ENCODE measurements at regions not wholly inside any gene's neighbourhood (a gene's known extent, or its start where the extent isn't known, plus 50 kb on each side); places are given as distances from the start of the nearest gene placed in this dataset.

GRCh38 chr2:9156483-9156882 lies 50.1 kb upstream of the ASAP2 start:
- Mint-ChIP-seq H3K27ac (ENCODE audit: unreplicated experiment) (no peak overlapping the region), H3K27me3 (ENCODE audit: unreplicated experiment) (peaks cover 6% of the 10 kb centered on the region), H3K4me3 (ENCODE audit: unreplicated experiment) (no peak overlapping the region), H3K36me3 (ENCODE audit: unreplicated experiment) (no peaks in the 10 kb centered on the region), H3K9me3 (ENCODE audit: unreplicated experiment) (peaks cover 6% of the 10 kb centered on the region), H3K4me1 (ENCODE audit: low read depth, unreplicated experiment) (peaks cover 7% of the 10 kb centered on the region)
- DNase-seq: no peak
- TF ChIP-seq, protein P1, sequence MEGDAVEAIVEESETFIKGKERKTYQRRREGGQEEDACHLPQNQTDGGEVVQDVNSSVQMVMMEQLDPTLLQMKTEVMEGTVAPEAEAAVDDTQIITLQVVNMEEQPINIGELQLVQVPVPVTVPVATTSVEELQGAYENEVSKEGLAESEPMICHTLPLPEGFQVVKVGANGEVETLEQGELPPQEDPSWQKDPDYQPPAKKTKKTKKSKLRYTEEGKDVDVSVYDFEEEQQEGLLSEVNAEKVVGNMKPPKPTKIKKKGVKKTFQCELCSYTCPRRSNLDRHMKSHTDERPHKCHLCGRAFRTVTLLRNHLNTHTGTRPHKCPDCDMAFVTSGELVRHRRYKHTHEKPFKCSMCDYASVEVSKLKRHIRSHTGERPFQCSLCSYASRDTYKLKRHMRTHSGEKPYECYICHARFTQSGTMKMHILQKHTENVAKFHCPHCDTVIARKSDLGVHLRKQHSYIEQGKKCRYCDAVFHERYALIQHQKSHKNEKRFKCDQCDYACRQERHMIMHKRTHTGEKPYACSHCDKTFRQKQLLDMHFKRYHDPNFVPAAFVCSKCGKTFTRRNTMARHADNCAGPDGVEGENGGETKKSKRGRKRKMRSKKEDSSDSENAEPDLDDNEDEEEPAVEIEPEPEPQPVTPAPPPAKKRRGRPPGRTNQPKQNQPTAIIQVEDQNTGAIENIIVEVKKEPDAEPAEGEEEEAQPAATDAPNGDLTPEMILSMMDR (IDR thresholded peaks at IDR 0.05; ENCODE audit: partially characterized antibody, unreplicated experiment): no peak

- H3K9me3 Mint-ChIP-seq (ENCODE audit: unreplicated experiment): peaks cover 6% of the 10 kb centered on the region
- peaks cover 6% of the 10 kb centered on the region for H3K27me3 Mint-ChIP-seq (ENCODE audit: unreplicated experiment)
- no peak overlapping the region for H3K4me3 Mint-ChIP-seq (ENCODE audit: unreplicated experiment)
- no peak overlapping the region for H3K27ac Mint-ChIP-seq (ENCODE audit: unreplicated experiment)
- TF ChIP-seq, protein P1 (IDR thresholded peaks at IDR 0.05; ENCODE audit: partially characterized antibody, unreplicated experiment): no peak
- peaks cover 7% of the 10 kb centered on the region for H3K4me1 Mint-ChIP-seq (ENCODE audit: low read depth, unreplicated experiment)
- no peak for DNase-seq
- H3K36me3 Mint-ChIP-seq (ENCODE audit: unreplicated experiment): no peaks in the 10 kb centered on the region
These were observed 52.6 kb upstream of the ASAP2 start for GRCh38 chr2:9154061-9154460.

- TF ChIP-seq, protein P1 (IDR thresholded peaks at IDR 0.05; ENCODE audit: partially characterized antibody, unreplicated experiment): no peak
- H3K9me3 Mint-ChIP-seq (ENCODE audit: unreplicated experiment): peaks cover 6% of the 10 kb centered on the region
- no peak for DNase-seq
- H3K27me3 Mint-ChIP-seq (ENCODE audit: unreplicated experiment): peaks cover 6% of the 10 kb centered on the region
- no peaks in the 10 kb centered on the region for H3K36me3 Mint-ChIP-seq (ENCODE audit: unreplicated experiment)
- H3K4me1 Mint-ChIP-seq (ENCODE audit: low read depth, unreplicated experiment): peaks cover 7% of the 10 kb centered on the region
- H3K27ac Mint-ChIP-seq (ENCODE audit: unreplicated experiment): no peak overlapping the region
- peak overlapping the region; percentile 18 for H3K4me3 Mint-ChIP-seq (ENCODE audit: unreplicated experiment)
These were observed 53.0 kb upstream of the ASAP2 start for GRCh38 chr2:9153643-9153980.

DNA sequence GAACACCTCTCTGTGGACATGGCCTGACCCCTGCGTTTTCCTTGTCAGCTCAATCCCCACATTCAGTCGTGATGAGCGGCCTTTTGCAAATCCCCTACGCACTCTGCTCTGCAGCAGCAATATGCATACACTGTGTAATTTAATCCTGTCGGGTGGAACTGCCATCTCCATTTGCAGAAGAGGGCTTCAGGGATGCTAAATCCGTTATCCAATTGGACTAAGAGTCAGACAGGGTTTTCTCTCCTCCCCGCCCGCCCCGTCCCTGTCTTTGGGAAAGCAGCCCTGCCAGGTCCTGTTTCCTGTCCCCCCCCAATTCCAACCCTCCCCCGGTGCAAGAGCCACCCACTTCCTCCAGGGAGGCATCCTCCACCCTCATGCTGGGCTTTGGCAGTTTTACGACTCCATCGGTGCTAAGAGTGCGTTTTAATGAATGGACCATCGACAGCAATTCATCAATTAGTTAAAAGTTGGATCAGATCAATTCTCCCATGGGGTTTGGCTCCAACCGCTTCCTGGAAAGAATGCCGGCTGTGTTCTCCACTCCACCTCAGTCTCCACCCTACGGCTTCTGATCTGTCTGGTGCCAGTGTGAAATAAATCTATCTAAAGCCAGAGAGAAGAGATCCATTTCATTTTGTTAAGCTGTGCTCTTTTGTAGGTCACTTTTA lies 53.5 kb upstream of the ASAP2 start:
- peak; percentile 39 for DNase-seq
- H3K27ac Mint-ChIP-seq (ENCODE audit: unreplicated experiment): peak overlapping the region; percentile 33
- TF ChIP-seq, protein P1 (IDR thresholded peaks at IDR 0.05; ENCODE audit: partially characterized antibody, unreplicated experiment): no peak
- peaks cover 6% of the 10 kb centered on the region for H3K27me3 Mint-ChIP-seq (ENCODE audit: unreplicated experiment)
- no peaks in the 10 kb centered on the region for H3K36me3 Mint-ChIP-seq (ENCODE audit: unreplicated experiment)
- peaks cover 7% of the 10 kb centered on the region for H3K4me1 Mint-ChIP-seq (ENCODE audit: low read depth, unreplicated experiment)
- peaks cover 6% of the 10 kb centered on the region for H3K9me3 Mint-ChIP-seq (ENCODE audit: unreplicated experiment)
- H3K4me3 Mint-ChIP-seq (ENCODE audit: unreplicated experiment): peak overlapping the region; percentile 18

DNA sequence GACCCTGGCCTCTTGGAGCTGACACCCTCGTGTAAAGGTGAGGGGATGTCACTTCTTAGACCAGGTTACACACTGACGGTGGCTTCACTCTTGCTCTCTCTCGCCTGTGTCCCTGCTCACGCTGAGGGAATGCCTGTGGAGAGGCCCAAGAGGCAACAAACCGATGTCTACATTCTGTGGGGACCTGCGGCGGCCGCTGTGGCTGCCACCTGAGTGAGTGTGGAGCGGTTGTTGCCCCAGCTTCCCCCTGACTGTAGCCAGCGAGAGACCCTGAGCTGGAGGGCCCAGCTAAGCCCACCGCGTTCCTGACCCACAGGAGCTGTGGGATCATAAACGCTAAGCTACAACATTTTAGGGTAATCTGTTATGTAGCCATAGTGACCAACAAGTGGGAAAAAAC lies 55.7 kb upstream of the ASAP2 start:
- no peak for DNase-seq
- Mint-ChIP-seq H3K27me3 (ENCODE audit: unreplicated experiment) (peaks cover 10% of the 10 kb centered on the region), H3K9me3 (ENCODE audit: unreplicated experiment) (peaks cover 7% of the 10 kb centered on the region), H3K36me3 (ENCODE audit: unreplicated experiment) (no peaks in the 10 kb centered on the region), H3K4me3 (ENCODE audit: unreplicated experiment) (no peak overlapping the region), H3K27ac (ENCODE audit: unreplicated experiment) (no peak overlapping the region), H3K4me1 (ENCODE audit: low read depth, unreplicated experiment) (peaks cover 7% of the 10 kb centered on the region)
- TF ChIP-seq, protein P1 (IDR thresholded peaks at IDR 0.05; ENCODE audit: partially characterized antibody, unreplicated experiment): no peak

Measured in glutamatergic neuron (in vitro differentiated cells).